HG02870 (cell line): ENCODE measurements at regions not wholly inside any gene's neighbourhood (a gene's known extent, or its start where the extent isn't known, plus 50 kb on each side); places are given as distances from the start of the nearest gene placed in this dataset.

ENCODE experiments used
- ATAC-seq: cut with Tn5 transposase; IDR thresholded peaks from one replicate; pipeline ENCODE4 v1.9.1; 2021; ENCODE audit warnings: mild to moderate bottlenecking, moderate library complexity; ENCODE audit not compliant: unreplicated experiment

DNA sequence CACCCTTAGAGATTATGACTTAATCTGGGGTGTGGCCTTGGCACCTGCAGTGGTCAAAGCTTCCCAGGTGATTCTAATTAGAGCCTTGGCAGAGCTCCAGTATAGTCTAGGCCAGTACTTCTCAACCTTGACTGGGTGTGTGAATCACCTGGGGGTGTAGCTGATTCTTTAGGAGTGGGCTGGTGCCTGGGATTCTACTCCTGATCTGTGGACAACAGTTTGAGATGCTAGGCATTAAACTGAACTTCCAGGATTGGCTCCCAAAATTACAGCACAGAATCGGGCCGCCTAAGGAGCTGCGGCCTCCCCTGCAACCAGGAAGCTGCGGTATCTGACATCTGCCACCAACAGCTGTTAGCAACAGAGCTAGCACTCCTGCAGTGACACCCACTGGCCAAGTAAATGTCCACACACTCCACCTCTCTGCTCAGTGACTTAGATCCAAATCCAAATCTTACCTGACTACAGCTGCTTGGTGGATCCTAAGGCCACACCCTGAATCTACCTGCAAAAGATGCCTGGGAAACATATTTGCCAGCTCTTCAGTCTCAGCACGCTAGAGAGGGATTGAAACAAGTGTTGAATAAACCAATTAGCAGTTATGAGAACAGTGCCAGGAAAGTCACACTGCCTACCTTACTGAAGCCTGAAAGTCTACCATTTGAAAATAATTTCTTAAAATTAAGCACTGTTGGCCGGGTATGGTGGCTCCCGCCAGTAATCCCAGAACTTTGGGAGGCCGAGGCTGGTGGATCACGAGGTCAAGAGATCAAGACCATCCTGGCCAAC, 126.7 kb downstream of the UNC5CL start:
- peak; percentile 89 for ATAC-seq

DNA sequence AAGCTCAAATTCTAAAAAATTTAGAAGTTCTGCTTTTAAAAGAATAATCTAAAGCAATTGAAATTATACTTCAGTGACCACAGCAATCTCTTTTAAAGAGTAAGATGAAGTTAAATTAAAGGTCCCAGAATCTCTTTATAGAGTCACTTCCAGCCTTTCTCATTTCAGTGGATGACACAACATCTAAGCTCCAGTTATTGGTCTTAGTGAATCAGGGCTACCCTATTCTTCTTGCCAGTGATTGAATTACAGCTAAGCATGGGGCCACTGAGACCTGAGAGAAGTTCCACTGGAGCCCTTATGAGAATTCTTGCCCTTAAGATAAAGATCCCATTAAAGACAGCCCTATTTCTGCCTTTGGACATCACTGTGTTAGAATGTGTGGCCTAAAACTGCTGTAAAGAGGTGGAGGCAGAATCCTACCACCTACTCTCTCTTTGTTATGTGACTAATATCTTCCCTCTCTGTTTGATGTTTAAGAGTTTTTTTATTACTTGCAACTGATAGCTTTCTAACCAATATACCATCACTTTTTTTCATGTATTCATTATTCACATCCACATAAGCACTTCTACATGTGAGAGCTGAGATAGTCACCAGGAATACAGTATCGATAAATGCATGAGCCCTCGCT, 128.6 kb downstream of the UNC5CL start:
- no peak for ATAC-seq

DNA sequence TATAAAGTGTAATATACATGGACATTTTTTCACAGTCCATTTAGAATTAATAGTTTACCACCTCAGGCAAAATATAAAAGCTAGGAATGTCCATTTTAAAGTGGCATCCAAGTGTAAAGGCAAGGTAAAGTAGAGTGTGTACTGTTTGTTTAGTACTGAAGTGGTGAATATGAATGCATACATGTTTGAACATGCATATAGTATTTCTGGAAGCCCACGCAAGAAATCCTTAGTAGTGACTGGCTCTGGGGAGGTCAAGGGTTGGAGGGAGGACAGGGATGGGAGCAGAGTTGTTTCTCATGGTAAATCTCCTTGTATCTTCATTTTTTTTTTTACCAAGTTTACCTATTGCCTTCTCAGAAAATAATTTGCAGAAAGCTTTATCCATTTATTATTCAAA, 129.2 kb downstream of the UNC5CL start:
- no peak for ATAC-seq

DNA sequence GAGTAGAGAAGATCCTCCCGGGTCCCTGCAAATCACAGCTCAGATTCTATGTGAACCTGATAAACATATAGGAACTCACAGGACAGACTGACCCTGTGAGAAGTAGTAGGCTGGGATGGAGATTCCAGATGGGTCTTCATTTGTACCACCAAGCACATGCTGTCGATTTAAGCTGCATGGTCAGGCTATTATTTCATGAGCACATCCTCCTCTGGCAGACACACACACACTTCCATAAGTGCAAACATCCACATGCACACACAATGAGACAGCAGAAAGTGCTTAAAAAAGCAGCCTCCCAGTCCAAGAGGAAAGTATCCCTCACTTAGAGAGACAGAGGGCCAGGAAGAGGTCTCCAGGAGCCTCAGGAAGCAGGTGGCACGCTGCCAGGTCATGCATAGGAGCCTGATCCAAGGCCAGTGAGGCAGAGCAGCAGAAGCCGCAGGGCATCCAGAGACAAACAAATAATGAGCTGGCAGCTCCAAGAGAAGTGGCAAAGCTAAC, 131.8 kb downstream of the UNC5CL start:
- ATAC-seq = no peak

DNA sequence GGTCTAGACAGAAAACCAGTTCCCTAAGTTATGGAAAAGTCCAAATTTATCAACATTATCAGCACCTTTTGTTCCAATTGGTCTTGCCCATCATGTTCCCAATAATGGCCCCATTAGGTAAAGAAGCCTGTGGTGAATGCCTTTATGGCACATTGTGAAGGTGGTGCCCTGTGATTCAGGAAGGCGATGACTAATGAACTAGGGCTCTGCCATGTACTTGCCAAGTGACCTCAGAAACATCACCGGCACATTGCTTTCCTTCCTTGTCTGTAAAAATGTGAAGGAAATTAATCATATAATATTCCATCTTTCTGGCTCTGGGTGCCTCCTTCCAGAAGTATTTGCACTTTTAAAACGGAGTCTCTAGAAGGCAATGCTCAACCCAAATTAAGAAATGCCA, 132.3 kb downstream of the UNC5CL start:
- no peak for ATAC-seq

DNA sequence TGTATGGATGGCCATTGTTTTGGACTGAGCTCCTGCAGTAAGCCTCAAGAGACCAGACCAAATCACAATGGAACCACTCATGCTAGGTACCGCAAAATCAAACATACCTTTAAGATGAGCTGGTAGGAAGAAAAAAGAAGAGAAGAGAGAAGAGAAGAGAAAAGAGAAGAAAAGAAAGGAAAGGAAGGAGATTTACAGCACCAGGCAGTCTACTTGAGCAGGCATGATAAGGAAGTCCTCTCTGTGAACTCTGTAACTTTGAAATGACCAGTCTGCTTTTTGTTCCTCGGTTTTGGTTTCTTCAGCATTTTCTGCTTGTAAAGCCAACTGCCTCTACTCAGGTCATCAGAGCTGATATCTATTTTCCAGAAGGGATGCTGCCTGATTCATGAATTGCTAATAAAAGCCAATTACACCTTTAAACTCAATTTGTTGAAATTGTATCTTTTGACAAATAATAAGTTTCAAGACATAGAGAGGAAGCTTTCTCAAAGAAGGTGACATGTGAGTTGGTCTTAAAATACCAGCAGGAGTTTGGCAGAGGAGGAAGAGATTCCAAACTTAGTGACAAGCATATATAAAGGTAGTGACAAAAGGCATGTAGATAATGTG, 134.3 kb downstream of the UNC5CL start:
- ATAC-seq = no peak

DNA sequence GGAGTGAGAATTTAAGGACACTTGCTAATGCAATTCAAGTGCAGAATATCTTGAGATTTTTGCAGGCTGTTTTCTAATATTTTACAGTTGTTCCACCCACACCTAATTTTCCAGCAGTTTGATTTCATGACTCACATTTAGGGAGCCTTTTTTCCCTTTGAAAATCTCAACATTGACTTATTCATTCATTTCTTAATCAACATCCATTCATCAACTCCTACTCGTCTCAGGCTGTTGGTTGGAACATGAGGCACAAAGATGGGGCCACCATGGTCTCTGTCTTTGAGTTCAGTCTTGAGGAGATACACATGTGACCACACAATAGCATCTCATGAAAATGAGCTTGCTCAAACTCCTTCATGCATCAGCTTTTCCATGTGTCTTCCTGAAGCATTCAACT, 135.6 kb downstream of the UNC5CL start:
- ATAC-seq = no peak

DNA sequence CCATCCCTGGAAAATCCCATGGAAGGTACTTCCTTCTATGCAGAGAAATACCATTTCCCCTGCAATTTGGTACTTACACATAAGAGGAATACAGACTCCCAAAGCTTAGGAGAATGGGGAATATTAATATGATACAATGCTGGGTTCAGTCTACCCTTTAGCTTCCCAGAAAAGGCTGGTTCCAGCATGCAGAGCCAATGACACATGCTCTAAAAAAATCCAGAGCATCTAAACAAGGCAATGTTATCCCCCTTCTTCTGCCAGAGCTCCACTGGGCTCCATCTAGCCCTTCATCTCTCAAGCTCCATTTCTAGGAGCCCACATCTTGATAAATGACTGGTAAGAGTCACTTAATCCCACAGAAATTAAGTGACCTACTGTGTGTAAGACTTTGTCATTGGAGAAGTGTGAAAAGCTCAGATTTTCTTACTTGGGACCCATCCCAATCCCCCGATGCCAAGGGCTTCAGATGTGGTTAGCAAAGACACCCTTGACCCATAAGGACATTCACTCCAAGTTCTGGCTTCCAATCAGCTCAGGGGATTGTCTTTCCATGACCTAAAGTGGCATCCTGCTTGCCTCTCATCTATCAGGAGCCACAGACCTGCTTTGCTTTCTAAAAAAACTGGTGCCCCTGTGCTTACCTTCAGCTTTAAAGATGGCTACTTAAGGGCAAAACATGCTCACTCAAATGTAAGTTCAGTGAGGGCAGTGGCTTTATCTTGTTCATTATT, 137.5 kb downstream of the UNC5CL start:
- ATAC-seq = no peak

DNA sequence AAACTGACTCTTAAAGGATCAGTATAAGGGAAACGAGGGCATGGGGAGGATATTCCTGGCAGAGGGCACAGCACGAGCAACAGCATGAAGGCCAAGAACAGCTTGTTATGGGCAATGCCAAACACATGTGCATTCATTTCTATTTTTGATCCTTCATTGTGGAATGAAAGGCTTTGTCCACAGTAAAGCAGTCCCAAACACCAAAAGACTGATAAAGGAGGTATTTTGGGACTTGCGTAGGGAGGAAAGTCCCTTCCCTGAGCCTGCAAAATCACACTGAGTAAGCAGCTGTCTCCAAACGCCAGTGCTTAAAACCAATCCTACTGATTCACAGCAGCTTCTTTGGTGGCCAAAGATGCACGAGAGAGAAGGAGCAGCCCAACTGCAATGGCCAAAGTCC, 138.2 kb downstream of the UNC5CL start:
- no peak for ATAC-seq

DNA sequence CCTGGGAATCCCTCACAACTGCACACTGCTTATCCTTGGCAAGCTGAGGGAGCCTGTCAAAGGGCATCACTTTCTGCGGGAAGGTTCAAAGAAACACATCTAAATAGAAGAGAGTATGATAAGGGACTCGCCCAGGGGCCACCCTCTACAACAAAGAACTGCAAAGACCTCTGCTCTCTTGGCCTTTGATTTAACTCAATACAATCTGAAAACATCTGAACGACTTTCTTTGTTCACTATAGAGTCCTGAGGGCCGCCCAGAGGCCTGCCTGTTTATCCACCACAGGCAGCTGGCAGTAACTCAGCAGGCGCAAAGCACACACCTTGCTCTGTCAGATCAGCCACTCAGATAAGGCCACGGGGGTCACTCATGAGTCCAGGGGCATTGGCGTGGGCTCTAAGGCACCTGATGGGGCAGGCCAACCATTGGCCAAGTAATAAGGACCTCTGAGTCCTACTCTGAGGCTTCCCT, 139.3 kb downstream of the UNC5CL start:
- ATAC-seq = no peak

DNA sequence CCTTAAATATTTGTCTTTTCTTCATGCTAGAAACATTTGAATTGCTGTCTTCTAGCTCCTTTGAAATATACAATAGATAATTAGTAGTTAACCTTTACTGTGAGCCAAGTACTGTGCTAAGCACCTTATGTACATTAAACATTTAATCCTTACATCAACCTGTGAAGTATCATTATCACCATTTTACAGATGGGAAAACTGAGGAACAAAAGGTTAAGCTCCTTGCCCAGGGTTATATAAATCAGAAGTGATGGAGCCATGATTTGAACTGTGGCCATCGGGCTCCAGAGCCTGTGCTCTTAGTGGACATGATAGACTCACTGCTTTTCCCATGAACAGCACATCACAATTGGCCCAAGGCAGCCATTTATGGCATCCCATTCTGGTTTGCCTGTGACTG, 140.9 kb downstream of the UNC5CL start:
- ATAC-seq = no peak

DNA sequence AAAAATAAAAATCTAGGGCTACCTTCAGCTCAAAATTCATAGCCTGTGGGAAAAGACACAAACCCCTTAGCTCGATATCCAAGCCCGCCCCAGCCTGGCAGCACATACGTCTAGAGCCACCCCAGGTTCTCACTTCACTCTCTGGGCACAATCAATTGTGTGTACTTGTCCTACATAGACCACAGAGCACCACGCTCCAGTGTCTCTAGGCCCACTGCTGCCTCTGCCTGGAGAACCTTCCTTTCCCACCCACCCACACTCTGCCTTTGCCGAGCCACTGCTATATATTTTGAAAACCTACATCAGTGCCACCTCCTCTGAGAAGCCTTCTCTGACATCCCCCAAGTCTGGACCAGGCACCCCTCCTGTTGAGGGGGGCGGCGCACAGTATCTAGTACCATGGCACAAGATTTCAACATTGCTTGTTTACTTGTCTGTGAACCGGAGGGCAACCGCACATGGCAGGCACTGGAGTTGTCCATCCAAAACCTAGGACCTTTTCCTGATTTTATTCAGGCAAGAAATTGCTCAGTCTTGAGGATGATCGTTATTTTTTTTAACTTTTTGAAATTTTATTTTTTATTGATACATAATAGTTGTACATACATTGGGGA, 141.5 kb downstream of the UNC5CL start:
- ATAC-seq = no peak

DNA sequence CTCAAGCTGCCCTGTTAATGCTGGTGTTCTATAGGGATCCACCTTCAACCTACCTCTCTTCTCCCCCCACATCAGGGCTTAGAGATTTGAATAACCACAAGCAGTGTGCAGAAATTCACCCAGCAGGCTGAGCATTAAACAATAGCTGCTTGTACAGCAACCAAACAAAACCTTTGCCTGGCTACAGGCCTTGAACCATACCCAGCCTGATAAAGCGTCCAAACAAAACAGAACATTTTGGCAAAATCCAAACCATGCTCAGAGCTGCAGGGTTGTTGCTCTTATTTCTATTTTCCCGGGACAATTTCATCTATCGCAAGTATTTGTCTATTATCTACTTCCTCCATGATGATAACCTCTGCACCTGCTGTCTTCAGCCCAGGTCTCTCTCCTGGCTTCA, 142.3 kb downstream of the UNC5CL start:
- ATAC-seq = no peak

DNA sequence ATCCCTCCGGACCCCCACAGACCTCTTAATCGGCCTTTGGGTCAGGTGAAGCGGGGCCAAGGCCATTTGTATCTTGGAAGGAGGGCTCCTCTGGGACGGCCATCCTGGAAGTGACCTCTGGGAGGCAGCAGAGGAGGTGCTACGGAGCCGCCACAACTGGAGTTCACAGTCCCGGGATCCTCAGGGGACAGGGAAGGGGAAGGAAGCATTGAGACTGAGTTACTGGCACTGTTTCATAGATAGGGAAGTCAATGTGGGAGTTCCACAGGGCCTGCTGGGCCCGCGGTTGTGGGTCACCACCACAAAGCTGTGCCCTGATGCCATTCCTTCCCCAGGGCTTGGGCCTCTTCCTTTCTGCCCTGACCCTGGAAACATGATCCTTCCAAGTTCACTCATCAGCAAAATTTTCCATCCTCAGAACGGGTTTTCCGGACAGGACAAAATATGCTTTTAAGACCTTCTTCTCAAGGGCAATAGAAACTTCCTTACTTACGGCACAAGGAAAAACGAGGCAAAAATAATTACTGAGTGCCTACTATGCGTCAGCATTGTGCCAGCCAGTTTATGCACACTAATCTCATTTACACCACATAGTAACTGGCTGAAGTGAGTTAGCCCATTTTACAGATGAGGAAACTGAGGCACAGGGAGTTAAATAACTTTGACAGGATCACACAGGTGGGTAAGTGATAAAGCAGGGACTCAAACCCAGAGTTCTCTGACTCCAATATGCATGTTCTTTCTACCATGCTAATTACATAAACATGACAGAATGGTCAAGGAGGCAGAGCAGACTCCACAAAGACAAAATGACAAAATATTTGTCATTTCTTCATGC, 143.8 kb downstream of the UNC5CL start:
- no peak for ATAC-seq

DNA sequence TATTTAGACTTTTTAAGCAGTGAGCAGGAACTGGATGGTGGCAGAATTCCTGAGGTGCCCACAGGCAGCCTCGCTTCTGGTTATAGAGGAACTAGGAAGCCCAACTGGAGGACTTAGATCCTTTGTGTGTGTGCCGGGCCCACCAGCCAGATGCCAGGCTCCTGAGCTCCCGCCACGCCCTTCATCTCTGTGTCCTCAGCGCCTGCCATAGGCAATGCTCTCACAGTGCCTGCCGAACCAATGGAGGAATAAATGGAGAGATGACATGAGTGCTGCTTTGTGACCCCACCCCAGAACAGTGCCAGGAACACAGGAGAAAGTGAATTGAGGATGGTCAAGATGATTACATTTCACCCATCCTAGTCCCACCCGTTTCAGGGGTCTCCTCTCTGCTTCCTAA, 146.0 kb downstream of the UNC5CL start:
- no peak for ATAC-seq

DNA sequence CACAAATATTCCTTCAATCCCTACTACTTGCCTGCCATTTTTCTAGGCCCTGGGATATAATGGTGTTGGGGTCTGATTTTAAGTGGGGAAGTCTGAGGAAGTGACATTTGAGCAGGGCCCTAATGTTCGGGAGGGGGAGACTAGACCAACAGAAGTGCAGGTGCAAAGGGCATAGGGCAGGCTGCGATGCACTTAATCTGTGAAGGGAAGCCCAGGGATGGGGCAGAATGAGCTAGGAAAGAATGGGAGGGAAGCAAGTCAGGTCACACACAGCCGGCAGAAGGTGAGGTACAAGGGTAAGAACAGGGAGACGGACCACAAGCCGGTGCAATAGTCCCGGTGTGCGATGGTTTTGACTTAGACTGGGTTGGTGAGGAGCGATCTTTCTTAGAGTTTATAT, 146.8 kb downstream of the UNC5CL start:
- ATAC-seq = no peak

DNA sequence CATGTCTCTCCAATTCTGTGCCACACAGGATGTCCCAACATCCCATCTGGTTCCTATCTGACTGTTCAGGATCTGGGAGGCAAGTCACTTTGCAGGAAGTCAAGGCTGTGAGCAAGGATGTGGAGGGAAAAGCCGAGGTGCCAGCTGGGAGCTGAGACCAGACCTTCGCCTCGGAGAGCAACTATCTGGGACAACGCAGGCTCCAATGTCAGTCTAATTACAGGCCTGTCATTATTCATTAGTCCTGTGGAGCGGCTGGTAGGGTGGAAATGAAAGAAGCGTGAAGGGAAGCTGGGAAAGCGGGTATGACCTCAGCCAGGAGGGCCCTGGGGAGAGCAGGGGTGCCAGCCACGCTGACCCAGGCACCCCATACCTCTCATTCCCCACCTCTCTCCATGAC, 147.3 kb downstream of the UNC5CL start:
- ATAC-seq = no peak

DNA sequence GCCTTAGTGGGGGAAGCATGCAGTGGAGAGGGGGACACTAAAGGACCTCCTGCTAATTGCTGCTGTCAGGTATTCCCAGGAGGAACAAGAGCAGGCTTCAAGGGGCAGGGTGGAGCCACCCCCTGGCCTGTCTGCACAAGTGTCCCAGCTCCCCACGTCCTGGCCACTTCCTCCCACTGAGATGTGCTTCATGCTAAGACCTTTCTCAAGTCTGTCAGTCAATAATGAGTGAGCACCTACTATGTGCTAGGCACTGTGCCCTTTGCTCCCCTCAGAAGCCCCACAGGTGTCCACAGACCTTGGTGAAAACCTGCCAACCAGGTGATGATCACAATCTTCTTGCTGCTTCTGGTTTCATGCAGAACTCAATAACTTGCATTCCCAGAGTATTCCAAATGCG, 147.9 kb downstream of the UNC5CL start:
- no peak for ATAC-seq

DNA sequence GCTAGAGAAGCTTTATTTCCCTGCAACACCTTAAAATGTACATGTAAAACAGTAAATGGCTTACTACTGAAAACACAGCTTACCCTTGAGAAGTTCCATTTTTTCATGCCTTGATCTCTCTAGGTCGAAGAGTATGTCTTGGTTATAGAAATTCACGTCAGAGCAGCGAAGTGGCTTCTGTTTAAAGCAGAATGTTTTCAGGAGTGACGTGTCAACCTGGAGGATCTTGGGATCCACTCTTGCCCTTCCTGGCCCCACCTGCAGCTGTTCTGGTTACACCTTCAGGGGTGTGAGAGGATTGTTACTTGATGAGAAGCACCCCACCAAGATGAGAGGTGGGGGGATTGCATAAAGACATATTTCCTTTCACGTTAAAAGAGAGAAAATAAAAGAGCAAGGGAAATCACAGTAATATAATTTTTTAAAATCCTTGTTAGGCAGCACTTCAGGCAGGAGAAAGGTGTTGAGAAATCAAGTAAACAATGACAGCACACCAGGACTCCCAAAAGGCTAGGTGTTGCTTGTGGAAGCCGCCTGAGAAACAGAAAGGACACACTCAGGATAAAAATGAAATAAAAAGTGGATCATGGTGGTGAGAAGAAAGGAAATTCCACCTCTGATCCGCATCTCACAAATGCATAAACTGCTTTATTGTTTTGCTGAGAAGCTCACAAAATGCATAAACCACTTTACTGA, 149.7 kb downstream of the UNC5CL start:
- ATAC-seq = no peak
